Natural killer cell (primary cell): ENCODE measurements at regions not wholly inside any gene's neighbourhood (a gene's known extent, or its start where the extent isn't known, plus 50 kb on each side); places are given as distances from the start of the nearest gene placed in this dataset.

ENCODE experiments used
- ATAC-seq, 3 donors: fragments of 150-1000 bp in 2 of 3; fragments of 200-7000 bp in 1 of 3; cut with Tn5 transposase; 1 replicate in 1 of 3; 2 replicates in 2 of 3; pipeline ENCODE4 v1.10.0; 2021; ENCODE audit warnings: mild to moderate bottlenecking in 2 of 3, moderate library complexity in 2 of 3
- DNase-seq, 2 donors: peaks; one replicate each; pipeline versions ENCODE4 v3.0.0 to v3.0.0-alpha.2; 2013 to 2021; ENCODE audit warnings: mixed read lengths in 1 of 2
- H3K27ac ChIP-seq: one replicate; pipeline ENCODE4 v1.5.1; 2013; ENCODE audit warnings: mild to moderate bottlenecking, low read length
- H3K27me3 ChIP-seq: one replicate; pipeline ENCODE4 v1.6.1; 2013; ENCODE audit warnings: low read length; ENCODE audit not compliant: control insufficient read depth, insufficient read depth
- H3K36me3 ChIP-seq: one replicate; pipeline ENCODE4 v1.6.1; 2013; ENCODE audit warnings: low read length; ENCODE audit not compliant: control insufficient read depth, insufficient read depth
- H3K4me1 ChIP-seq: one replicate; pipeline ENCODE4 v1.6.1; 2013; ENCODE audit warnings: low read length; ENCODE audit not compliant: control insufficient read depth, insufficient read depth
- H3K4me3 ChIP-seq: one replicate; pipeline ENCODE4 v1.5.1; 2013; ENCODE audit warnings: low read length
- H3K9me3 ChIP-seq: one replicate; pipeline ENCODE4 v1.6.1; 2013; ENCODE audit warnings: low read length; ENCODE audit not compliant: control insufficient read depth, insufficient read depth
- H3K27ac Mint-ChIP-seq, 2 donors: one replicate each; pipeline ENCODE4 v1.8.0; 2022; ENCODE audit warnings: mild to moderate bottlenecking in 2 of 2, mixed read lengths in 2 of 2, moderate library complexity in 1 of 2
- H3K27me3 Mint-ChIP-seq, 2 donors: one replicate each; pipeline ENCODE4 v1.8.0; 2022; ENCODE audit warnings: low read depth in 2 of 2, mixed read lengths in 2 of 2
- H3K36me3 Mint-ChIP-seq: one replicate; pipeline ENCODE4 v1.8.0; 2022; ENCODE audit warnings: mixed read lengths
- H3K4me1 Mint-ChIP-seq, 2 donors: one replicate each; pipeline ENCODE4 v1.8.0; 2022; ENCODE audit warnings: mixed read lengths in 2 of 2
- H3K4me3 Mint-ChIP-seq: one replicate; pipeline ENCODE4 v1.8.0; 2022; ENCODE audit warnings: mild to moderate bottlenecking, moderate library complexity, mixed read lengths
- H3K9me3 Mint-ChIP-seq, 2 donors: one replicate each; pipeline ENCODE4 v1.8.0; 2022; ENCODE audit warnings: mixed read lengths in 2 of 2
- CTCF ChIP-seq: fragments of 200-600 bp; IDR thresholded peaks from one replicate; pipeline ENCODE4 v1.8.0; 2022; ENCODE audit warnings: antibody characterized with exemption
- WGBS: methylation state at CpG from one replicate; pipeline ENCODE4 v1.1.7; 2013; ENCODE audit warnings: missing lambda C conversion rate; ENCODE audit not compliant: insufficient coverage; 5-methylcytosine and 5-hydroxymethylcytosine counted together
- intact Hi-C: fragments of 100-400 bp; cut with micrococcal nuclease; formaldehyde crosslinking; loops from one replicate; pipeline ENCODE4 v1.14.2; 2022

- H3K27me3 Mint-ChIP-seq: no peaks in the 10 kb centered on the region
- no peak for DNase-seq
- TF ChIP-seq CTCF: no peak
- ATAC-seq: no peak
- no peaks in the 10 kb centered on the region for H3K4me1 ChIP-seq
- no peak overlapping the region for H3K4me3 ChIP-seq
- no peak overlapping the region for H3K27ac Mint-ChIP-seq
- H3K9me3 Mint-ChIP-seq: no peaks in the 10 kb centered on the region
- intact Hi-C loops: no loop called here
- H3K36me3 Mint-ChIP-seq: no peaks in the 10 kb centered on the region
- H3K4me3 Mint-ChIP-seq: no peak overlapping the region
- H3K27me3 ChIP-seq: no peaks in the 10 kb centered on the region
- H3K4me1 Mint-ChIP-seq: no peaks in the 10 kb centered on the region
- WGBS: no CpG with 5 or more reads among the region's 3 CpGs
- H3K9me3 ChIP-seq: no peaks in the 10 kb centered on the region
- no peak overlapping the region for H3K27ac ChIP-seq
- H3K36me3 ChIP-seq: no peaks in the 10 kb centered on the region
Observed at GRCh38 chrX:22739276-22739675, 260.5 kb upstream of the DDX53 start.

GRCh38 chrX:22740836-22741235 lies 258.9 kb upstream of the DDX53 start:
- H3K36me3 Mint-ChIP-seq: no peaks in the 10 kb centered on the region
- no peaks in the 10 kb centered on the region for H3K27me3 ChIP-seq
- no peaks in the 10 kb centered on the region for H3K4me1 ChIP-seq
- H3K4me3 ChIP-seq: no peak overlapping the region
- H3K4me1 Mint-ChIP-seq: no peaks in the 10 kb centered on the region
- H3K36me3 ChIP-seq: no peaks in the 10 kb centered on the region
- peaks cover 0 to 7% of the 10 kb centered on the region in 2 donors for H3K27me3 Mint-ChIP-seq
- H3K9me3 ChIP-seq: no peaks in the 10 kb centered on the region
- no peak overlapping the region for H3K27ac Mint-ChIP-seq
- TF ChIP-seq CTCF: no peak
- intact Hi-C loops: no loop called here
- DNase-seq (no peak), ATAC-seq (no peak)
- WGBS: 90% methylated on average over 2 of the region's 4 CpGs
- H3K9me3 Mint-ChIP-seq: no peaks in the 10 kb centered on the region
- no peak overlapping the region for H3K27ac ChIP-seq
- H3K4me3 Mint-ChIP-seq: no peak overlapping the region

- intact Hi-C loops: no loop called here
Observed at GRCh38 chrX:22742174-22742573, 257.6 kb upstream of the DDX53 start.

More at GRCh38 chrX:22742174-22742573, 257.6 kb upstream of the DDX53 start:
- no peaks in the 10 kb centered on the region for H3K27me3 ChIP-seq
- Mint-ChIP-seq H3K36me3 (no peaks in the 10 kb centered on the region), H3K9me3 (peaks cover 0 to 2% of the 10 kb centered on the region in 2 donors), H3K4me1 (no peaks in the 10 kb centered on the region), H3K27me3 (peaks cover 0 to 7% of the 10 kb centered on the region in 2 donors), H3K27ac (no peak overlapping the region), H3K4me3 (no peak overlapping the region)
- H3K27ac ChIP-seq: no peak overlapping the region
- WGBS: no CpG with 5 or more reads among the region's 1 CpG
- H3K36me3 ChIP-seq: no peaks in the 10 kb centered on the region
- H3K9me3 ChIP-seq: no peaks in the 10 kb centered on the region
- no peak for ATAC-seq
- H3K4me1 ChIP-seq: no peaks in the 10 kb centered on the region
- TF ChIP-seq CTCF: no peak
- no peak overlapping the region for H3K4me3 ChIP-seq
- no peak for DNase-seq
